ENCODE measurements at regions not wholly inside any gene's neighbourhood (a gene's known extent, or its start where the extent isn't known, plus 50 kb on each side); places are given as distances from the start of the nearest gene placed in this dataset.

DNA sequence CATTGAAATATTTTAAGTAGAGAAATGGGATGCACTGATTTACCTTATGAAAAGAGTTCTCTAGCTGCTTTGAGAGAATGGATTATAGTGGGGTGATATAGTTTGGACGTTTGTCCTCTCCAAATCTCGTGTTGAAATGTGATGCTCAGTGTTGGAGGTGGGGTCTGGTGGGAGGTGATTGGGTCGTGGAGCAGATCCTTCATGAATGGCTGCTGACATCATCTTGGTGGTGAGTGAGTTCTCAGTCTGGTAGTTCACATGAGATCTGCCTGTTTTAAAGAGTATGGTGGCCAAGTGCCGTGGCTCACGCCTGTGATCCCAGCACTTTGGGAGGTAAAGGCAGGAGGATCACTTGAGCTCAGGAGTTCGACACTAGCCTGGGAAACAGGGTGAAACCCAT lies 58.7 kb upstream of the SH3RF3 start:
- DNase-seq, result no peak

DNA sequence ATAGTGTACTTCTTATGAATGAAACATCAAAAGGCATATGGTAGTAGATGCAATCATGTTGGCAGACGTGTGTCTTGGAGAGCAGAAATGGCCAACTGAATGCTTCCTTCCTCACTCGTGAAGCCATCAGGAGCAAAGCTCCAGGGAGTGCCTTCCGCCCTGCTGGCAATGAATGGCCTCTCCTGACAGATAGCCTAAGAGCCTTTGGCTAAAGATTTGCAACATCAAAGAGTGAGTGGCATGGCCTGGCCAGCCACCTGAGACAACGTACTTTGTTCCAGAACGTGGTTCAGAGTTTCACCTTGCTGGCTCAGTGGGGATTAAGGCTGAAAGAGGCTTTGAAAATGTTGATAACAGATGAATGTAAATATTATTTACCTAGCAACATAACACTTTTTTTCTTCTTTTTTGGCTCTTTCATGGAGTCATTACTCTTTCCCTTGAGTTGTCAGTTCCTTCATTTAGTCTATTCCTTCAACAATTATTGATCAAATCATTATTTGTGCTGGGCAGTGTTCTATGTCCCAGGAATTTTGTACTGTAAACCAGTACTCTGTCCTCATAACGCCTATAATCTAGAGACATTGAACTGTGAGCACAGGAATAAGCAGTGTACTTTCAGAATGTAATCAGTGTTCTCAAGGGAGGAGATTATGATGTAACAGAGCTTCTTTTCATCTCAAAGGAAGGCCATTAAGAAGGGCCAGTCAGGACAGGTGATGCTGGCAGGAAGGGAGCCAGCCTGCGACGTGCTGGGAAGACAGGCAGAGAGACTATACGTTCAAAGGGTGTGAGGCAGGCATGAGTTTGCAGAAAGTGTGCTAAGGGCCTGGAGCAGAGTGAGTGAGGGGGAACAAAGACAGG lies 59.4 kb upstream of the SH3RF3 start:
- DNase-seq, result no peak

DNA sequence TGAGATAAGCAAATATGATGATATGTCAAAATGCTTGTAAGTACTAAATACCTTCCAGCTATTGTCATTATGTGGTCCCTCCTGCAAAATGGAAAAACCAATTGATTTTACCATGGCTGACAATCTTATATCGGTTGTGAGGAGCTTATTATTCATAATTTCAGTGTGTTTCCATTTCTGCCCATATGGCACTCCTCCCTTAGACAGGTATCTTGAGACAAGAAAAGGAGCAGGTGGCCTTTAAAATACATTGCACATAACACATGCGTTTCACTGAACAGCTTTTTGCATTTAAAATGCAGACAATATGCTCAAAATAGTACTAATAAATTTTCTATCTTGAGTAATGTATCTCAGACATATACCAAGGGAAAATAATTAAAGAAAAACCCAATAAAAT lies 60.2 kb upstream of the SH3RF3 start:
- DNase-seq, result no peak

DNA sequence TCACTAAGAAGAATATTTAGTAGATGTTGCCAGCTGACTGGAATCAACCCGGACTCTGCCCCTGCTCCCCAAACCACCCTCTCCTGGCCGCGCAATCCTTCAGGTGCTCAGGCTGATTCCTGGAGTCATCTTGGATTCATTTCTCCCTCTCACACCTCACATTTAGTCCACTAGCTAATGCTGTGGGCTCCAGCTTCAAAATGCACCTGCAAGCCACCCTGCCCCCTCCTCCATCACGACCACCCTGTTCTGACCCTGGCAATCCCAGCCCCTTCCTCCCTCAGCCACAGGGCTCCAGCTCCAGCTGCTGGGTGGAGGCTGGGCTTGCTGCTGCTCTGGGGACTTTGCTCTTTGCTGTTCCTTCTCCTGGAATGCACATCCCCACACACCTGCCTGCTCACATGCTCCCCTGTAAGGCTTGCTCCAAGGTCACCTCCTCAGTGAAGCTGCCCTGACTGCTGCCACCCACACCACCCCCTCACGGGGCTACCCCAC lies 61.3 kb upstream of the SH3RF3 start:
- DNase-seq, result no peak

DNA sequence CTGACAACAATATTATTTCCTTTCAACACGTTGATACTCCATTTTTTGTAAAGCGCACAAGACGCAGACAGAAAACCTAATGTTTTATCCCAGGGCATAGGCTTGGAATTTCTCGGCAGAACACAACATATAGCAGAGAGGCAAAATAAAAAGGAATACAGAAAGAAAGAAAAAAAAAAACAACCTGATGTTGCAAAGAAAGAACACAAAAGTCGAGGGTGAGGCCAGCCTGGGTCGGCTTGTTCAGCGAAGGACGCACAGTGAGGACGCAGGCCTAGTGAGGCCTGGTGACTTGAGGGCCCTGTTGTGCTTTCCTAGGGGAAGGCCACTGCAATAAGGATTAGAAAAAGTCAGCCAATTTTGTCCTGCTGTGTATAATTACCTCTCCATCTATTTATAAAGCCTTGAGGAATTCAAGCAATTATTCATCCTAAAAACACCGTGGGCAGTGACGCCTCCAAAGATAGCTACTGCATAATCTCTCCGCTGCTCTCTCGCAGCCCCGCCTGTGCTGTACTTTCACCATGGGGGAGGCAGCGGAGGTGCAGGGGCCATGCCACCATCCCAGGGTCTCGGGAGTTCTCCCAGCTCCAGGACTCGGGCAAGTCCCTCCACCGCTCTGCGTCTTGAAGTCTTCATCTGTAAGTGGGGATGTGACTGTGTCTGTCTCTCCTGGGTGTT lies 61.9 kb upstream of the SH3RF3 start:
- no peak for DNase-seq

DNA sequence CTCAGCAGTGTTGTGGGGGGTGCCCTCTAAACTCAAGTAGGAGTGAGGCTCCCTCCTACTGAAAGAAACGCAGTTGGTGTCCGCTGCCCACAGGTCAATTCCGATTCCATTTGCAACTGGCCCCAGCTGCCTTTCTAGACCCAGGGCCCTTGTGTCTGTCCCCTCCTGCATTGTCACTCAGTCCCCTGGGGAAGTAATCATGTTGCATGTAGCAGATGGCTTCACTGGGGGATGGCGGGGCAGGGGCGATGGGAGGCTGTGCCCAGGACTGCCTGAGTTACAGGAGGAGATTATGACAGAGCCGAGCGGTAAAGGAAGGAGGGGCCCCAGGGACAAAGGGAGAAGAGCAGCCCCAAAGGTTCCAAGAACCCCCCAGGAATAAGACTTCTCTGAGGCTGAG lies 62.5 kb upstream of the SH3RF3 start:
- no peak for DNase-seq

DNA sequence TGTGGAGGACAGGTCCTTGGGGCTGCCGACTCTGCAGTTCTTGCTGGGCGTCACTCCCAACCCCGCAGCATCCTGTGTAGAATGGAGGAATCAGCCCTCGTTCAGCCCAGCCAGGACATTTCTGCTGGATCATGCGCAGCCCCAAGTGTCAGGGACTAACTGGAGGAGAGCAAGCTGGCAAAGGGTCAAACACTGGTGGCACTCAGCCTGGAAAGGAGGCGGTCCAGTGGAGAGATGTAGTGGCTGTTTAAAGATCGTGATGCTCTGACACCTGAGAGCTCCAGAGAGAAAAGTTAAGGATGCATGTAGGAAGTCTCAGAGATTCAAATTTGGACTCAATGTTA lies 63.6 kb upstream of the SH3RF3 start:
- no peak for DNase-seq

DNA sequence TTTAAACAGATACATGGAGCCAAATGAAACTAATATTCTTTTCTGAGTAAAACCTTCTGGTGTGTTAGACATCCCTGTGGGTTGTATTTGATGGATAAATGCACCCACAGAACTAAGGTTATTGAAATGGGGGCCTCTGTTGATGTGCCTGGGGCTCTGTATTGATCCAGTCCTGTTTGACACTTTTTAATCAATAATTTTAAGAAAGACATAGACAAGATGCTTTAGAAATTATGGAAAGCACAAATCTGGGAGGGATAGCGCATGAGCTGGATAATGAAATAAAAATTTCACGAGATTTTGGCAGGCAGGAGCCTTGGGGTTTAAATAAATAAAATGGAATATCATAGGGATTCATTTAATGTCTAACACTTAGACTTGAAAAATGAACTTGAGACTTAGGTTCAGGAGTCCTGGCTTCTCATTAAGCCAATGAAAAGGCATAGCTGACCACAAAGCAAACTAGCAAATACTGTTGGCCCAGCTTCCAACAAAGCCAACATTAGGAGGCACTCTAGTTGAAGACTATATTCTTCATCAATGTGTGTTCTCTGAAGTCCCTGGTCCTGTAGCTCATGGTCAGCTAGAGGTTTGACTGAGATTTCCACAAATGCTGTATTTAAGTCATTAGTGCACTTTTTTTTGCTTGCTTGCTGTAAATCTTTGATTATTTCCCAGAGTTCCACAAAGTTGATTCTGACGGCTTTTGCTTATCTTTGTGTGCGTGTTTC lies 64.2 kb upstream of the SH3RF3 start:
- no peak for DNase-seq

DNA sequence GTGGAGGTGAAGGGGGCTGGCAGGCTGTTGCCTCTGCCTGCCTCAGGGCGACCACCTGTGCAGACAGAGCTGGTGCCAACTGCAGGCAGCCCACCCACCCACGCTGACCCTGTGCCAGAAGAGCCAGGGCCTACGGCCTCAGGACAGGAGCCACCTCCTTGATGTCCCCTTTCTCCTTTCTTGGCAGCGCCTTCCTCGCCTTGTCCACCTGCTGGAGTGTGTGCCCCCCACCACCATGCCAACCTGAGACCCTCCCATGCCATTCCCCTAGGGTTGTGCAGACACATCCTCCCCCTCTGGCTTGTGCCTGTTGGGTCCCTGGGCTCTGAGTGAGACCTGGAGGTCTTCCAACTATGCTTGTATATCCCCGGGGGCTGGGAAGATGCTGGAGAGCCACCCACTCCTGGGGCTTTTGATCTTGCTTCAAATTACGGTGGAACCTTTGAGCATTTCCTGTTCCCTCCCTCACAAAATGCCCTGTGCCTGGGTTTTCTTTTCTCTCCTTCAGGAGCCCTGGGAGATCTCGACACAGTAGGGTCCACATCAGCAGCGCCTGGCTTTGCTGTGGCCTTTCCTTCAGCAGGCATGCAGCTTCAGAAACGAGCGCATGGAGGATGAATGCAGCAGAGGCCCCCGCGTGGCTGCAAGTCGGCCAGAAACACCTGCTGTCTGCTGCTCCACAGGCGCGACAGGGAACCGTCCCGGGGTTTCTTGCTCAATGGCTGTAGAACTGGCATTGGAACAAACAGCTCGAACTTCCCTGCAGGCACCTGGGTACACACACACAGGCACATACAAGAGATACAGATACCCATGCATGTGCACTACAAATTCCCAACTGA lies 65.9 kb upstream of the SH3RF3 start:
- peak; percentile 48 to 65 for DNase-seq

DNA sequence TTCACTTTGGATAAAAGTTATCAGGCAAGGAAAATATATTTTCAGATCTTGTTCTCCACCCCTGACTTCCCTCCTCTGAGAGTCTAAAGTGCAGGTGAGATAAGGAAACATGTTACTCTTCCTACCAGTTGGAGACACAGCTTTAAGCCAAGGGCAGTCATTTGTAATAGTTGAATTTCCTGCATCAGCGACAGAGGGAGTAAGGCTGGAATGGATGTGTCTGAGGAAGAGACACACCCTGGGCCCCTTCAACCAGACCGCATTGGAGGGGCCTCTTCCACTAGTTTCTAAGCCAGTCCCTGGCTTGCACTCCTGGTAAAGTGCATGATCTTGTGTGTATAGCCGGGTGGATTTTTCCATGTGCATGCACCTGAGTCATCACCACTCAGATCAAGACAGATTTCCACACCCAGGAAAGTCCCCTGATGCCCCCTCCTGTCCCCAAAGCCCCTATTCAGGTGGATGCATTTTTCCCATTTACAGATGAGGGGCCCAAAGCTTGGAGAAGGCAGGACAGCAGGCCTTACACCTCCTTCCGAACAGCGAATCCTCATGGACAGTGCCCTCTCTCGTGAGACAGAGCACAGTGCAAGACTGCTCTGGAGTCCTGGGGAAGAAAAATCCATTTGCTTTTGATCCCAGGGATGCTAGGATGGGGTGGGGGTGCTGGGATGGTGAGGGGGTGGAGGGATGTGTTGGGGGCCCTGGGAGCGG lies 66.7 kb upstream of the SH3RF3 start:
- DNase-seq, result no peak

DNA sequence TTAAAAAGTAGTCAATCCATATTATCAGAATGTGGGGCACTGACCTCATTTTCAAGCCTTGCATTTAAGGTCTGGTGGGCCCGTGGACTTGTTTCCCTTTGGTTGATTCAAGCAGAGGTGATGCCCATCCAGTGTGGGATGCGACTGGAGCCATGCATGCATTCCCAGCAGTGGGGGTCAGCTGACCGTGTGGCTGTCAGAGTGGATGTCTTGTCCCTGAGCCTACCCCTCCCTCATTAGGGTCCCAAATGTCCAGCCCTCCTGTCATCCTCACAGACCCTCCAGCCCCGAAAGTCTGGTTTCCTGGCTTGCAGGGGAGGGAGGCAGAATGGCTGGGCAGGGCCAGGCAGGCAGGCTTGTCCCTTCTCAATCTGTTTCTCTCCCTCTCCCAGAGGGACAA lies 67.3 kb upstream of the SH3RF3 start:
- no peak for DNase-seq

DNA sequence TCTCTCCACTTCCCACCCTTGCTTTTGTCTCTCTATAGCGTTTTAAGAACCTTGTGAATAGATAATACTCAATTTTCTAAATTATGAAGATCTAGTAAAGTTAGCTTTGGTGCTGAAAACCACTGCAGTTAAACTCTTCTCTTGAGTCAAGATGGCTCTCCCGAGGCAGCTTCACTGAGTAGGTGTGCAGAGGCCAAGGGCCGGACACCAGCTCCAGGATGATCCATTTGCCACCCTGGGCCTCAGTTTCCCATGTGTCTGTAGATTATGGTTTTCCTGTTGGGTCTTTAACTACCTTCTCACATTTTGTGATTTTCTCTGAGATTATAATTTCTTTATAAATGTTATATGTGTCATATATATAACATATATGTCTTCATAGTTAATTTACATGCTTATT lies 68.5 kb upstream of the SH3RF3 start:
- DNase-seq, result no peak

DNA sequence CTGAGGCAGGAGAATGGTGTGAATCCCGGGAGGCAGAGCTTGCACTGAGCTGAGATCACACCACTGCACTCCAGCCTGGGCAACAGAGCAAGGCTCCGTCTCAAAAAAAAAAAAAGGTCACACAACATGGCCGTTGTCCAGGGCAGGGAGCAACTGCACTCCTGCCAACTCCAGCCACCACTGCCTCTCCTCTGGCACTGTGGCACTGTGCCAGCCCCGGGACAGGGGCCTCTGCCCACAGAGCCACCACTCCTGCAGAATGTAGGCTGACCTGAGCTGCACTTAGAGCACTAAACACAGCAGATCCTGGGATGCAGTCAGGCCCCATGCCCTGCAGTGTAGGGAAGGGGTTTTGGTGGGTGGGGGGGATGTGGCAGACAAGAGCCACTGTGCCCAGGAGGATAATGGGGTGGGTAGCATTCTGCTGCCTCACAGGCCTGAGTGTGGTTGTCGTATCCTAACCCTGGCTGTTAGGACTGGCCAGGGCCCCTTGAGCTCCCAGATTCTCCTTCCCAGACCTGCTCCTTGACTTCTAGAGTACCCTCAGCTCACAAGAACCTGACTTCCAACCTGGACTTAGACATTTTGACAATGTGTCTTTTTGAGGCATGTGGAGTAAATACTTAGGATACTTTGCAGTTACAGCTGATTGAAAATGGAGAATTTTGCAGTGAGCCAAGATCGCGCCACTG lies 69.4 kb upstream of the SH3RF3 start:
- no peak for DNase-seq

DNA sequence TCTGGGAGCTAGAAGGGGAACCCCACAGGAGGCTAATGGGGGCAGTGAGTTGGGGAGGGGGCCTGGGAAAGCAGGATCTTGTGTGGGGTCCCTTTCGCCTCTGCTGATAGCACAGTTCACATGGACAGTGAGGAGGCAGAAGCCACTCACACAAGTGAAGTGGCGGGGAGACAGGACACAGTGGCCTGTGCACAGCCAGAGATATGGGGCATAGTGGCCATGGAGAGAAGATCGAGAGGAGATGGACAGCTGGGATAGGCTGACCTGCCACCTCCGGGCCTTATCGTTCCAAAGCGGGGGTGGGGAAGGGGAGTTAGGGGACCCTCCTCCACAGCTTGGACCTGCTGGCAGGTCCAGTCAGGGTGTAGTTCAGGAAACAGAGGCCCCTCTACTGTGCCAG lies 69.8 kb upstream of the EDAR start:
- no peak for DNase-seq

DNA sequence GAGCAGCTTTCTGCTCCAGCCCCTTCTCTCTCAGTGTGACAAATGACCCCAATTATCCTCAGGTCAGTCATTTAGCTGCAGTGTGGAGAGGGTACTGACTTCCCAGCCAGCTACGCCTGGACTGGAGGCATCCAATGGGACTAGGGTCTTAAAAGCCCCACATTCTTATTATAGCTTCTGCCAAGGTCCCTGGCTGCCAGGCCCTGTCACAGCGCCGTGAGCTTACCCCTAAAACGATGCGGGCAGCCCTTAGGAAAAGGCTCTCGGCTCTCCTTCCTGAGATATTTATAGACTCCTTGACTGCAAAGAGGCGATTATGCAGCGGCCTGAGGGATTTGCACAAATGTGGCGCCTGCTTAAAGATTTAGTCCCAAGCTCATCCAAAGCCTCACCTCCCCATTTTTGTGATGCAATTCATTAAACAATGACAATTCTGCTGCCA lies 69.2 kb upstream of the EDAR start:
- DNase-seq, result no peak

DNA sequence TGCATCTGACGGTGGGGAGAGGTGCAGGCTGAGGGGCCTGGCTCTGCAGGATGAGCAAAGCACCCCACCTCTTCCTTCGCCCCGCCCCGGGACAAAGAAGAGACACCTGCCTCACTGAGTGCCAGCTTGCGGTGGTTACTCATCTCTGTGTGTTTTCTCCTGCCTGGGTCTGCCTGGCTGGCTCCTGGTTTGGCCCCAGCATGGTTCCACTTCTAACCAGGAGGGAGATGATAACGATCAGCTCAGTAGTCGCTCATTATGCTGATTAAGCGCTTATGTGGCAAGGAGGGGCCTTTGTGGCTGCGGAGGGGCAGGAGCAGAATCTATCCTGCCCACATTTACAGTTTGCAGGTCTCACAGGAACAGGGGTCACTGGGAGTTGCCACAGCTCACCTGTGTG lies 68.7 kb upstream of the EDAR start:
- no peak for DNase-seq

DNA sequence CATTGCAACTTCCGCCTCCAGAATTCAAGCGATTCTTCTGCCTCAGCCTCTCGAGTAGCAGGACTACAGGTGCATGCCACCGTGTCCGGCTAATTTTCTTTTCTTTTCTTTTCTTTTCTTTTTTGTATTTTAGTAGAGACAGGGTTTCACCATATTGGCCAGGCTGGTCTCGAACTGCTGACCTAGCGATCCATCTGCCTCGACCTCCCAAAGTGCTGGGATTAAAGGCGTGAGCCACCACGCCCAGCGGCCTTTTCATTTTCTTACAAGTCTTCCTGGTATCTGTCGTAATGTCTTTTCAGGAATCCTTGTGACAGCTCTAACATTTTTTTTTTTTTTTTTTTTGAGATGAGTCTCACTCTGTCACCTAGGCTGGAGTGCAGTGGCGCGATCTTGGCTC lies 66.4 kb upstream of the EDAR start:
- no peak for DNase-seq

DNA sequence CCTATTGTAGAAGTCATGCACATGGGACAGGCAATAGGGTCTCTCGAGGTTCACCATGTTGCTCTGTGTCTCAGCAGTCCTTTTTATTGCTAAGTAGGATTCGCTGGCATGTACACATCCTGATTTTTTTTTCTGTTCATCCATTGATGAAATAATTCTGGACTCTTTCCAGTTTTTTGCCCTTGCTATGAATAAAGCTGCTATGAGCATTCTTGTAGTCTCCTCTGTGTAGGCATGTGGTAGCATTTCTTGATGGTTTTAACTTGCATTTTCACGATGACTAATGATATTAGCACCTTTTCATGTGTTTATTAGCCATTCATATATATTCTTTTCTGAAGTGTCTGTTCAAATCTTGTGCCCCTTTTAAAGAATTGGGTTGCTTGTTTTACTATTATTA lies 65.8 kb upstream of the EDAR start:
- no peak for DNase-seq

DNA sequence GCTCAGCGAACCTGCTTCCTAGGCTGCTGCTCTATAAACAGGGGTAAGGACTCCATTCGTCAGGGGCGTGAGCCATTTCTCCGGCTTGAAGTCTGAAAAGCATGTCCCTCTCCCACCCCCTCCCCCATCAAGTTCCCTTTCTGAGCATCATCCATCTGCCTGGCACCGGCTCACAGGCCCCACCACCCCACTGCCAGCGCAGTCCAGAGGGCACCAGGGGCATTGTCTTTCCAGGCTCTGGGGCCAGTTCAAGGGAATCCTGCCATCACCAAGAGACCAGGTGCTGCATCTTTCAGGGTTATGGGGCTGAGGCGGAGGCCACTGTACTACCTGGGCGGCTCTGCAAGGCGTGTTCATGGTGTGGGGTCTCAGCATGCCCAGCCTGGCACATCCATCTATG lies 64.7 kb upstream of the EDAR start:
- DNase-seq, result no peak

DNA sequence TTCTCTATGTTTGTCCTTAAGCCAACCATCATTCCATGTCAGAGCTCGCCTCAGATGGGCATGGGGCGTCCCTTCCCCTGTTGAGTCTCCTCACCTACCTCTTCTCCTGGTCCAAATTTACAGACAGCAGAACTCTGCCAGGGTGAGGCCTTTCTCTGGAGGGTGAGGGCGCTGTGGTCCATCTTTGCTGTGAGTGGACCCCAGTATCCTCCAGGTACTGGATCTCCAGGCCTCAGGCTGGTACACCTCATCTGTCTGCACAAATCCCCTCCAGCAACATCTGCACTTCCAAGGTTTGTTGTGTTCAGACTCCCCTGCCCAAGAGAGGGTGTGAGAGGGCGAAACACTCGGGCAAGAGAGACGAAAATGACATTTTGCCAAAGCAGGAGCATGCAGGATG lies 63.9 kb upstream of the EDAR start:
- no peak for DNase-seq

DNA sequence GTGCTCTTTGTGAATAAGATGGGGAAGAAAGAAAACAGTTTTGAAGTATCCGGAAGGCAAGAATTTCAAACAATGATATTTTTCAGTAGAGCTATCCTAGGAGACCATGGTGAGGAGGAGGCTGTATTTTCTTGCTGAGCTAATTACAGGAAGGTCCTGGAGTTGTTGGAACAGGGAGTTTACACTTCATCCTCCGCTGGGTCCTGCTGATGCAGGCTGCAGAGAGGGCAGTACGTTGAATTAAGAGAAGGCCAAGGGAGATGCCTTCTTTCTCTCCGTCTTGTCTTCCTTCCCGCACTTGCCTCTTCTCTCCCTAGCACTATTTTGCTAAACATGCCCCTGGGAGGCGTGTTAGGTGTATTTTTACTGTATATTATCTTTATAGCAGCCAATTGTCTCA lies 60.0 kb upstream of the EDAR start:
- no peak for DNase-seq

DNA sequence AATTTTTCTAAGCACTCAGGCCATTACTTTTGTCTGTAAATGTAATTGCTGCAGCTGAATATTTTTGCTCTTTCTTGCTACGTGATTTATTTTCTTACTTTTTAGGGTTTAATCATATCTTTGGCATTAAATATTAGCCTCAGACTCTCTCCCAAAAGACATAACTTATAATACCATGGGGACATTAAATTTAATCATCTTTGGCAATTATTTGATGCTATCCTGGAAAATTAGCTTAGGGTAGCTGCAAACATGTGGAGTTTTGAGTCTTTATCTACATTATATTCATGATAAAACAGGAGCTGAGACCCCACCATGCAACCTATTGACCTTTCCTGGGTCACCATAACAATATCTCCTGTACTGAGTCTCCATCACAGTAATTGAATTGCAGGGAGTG lies 59.1 kb upstream of the EDAR start:
- no peak for DNase-seq

All from NCI-H2081 (cell line).